ENCODE measurements at regions not wholly inside any gene's neighbourhood (a gene's known extent, or its start where the extent isn't known, plus 50 kb on each side); places are given as distances from the start of the nearest gene placed in this dataset.

- Mint-ChIP-seq H3K27ac (peak overlapping the region; percentile 65), H3K4me1 (no peaks in the 10 kb centered on the region), H3K4me3 (no peak overlapping the region), H3K9me3 (no peaks in the 10 kb centered on the region), H3K27me3 (ENCODE audit: insufficient read depth, low read depth) (no peaks in the 10 kb centered on the region), H3K36me3 (no peaks in the 10 kb centered on the region)
- no peaks in the 10 kb centered on the region for H3K27me3 ChIP-seq
- no peaks in the 10 kb centered on the region for H3K36me3 ChIP-seq
- no peak overlapping the region for H3K27ac ChIP-seq
- no peaks in the 10 kb centered on the region for H3F3A ChIP-seq (ENCODE audit: low read depth)
- DNase-seq (ENCODE audit: low spot score), result no peak
- H2AFZ ChIP-seq (replicated peaks), result no peak overlapping the region
- H3K9ac ChIP-seq, result no peak overlapping the region
- H3K79me2 ChIP-seq (ENCODE audit: low read depth), result no peaks in the 10 kb centered on the region
- no peak overlapping the region for H3K4me3 ChIP-seq
- no peaks in the 10 kb centered on the region for H3K9me3 ChIP-seq (ENCODE audit: low read depth)
- no peaks in the 10 kb centered on the region for H4K20me1 ChIP-seq (ENCODE audit: low read depth)
- no peak overlapping the region for H3K4me2 ChIP-seq
- no peak for TF ChIP-seq EZH2 (IDR thresholded peaks at IDR 0.05)
- no peak for TF ChIP-seq CTCF (IDR thresholded peaks at IDR 0.05)
- TF ChIP-seq EZH2phosphoT487 (IDR thresholded peaks at IDR 0.05), result no peak
- H3K4me1 ChIP-seq, result no peaks in the 10 kb centered on the region
Observed at GRCh38 chr3:194824100-194824499, 138.4 kb downstream of the FAM43A start.

GRCh38 chr3:194824701-194825111, 139.0 kb downstream of the FAM43A start:
- no peaks in the 10 kb centered on the region for H3F3A ChIP-seq (ENCODE audit: low read depth)
- no peak overlapping the region for H3K9ac ChIP-seq
- DNase-seq (ENCODE audit: low spot score), result no peak
- H2AFZ ChIP-seq (replicated peaks), result no peak overlapping the region
- H3K4me2 ChIP-seq, result no peak overlapping the region
- no peak overlapping the region for H3K4me3 Mint-ChIP-seq
- no peaks in the 10 kb centered on the region for H3K27me3 ChIP-seq
- H3K79me2 ChIP-seq (ENCODE audit: low read depth), result no peaks in the 10 kb centered on the region
- no peak overlapping the region for H3K27ac Mint-ChIP-seq
- peaks cover under 1% of the 10 kb centered on the region for H3K9me3 Mint-ChIP-seq
- no peaks in the 10 kb centered on the region for H3K4me1 ChIP-seq
- TF ChIP-seq CTCF (IDR thresholded peaks at IDR 0.05) (no peak), EZH2phosphoT487 (IDR thresholded peaks at IDR 0.05) (no peak), EZH2 (IDR thresholded peaks at IDR 0.05) (no peak)
- no peak overlapping the region for H3K4me3 ChIP-seq
- H3K36me3 Mint-ChIP-seq, result no peaks in the 10 kb centered on the region
- no peaks in the 10 kb centered on the region for H3K36me3 ChIP-seq
- H3K27me3 Mint-ChIP-seq (ENCODE audit: insufficient read depth, low read depth), result no peaks in the 10 kb centered on the region
- H3K4me1 Mint-ChIP-seq, result no peaks in the 10 kb centered on the region
- H4K20me1 ChIP-seq (ENCODE audit: low read depth), result no peaks in the 10 kb centered on the region
- H3K9me3 ChIP-seq (ENCODE audit: low read depth), result no peaks in the 10 kb centered on the region
- H3K27ac ChIP-seq, result no peak overlapping the region

- no peak overlapping the region for H3K27ac Mint-ChIP-seq
- H2AFZ ChIP-seq (replicated peaks), result no peak overlapping the region
- H3K27me3 ChIP-seq, result no peaks in the 10 kb centered on the region
- no peaks in the 10 kb centered on the region for H3K9me3 ChIP-seq (ENCODE audit: low read depth)
- peaks cover 4% of the 10 kb centered on the region for H3K9me3 Mint-ChIP-seq
- no peaks in the 10 kb centered on the region for H3K36me3 ChIP-seq
- no peaks in the 10 kb centered on the region for H4K20me1 ChIP-seq (ENCODE audit: low read depth)
- H3K4me2 ChIP-seq, result no peak overlapping the region
- no peak overlapping the region for H3K4me3 Mint-ChIP-seq
- no peak overlapping the region for H3K9ac ChIP-seq
- no peaks in the 10 kb centered on the region for H3K4me1 Mint-ChIP-seq
- H3K79me2 ChIP-seq (ENCODE audit: low read depth), result no peaks in the 10 kb centered on the region
- H3K36me3 Mint-ChIP-seq, result no peaks in the 10 kb centered on the region
- no peak for DNase-seq (ENCODE audit: low spot score)
- H3K4me3 ChIP-seq, result no peak overlapping the region
- H3K27me3 Mint-ChIP-seq (ENCODE audit: insufficient read depth, low read depth), result peaks cover 2% of the 10 kb centered on the region
- no peaks in the 10 kb centered on the region for H3K4me1 ChIP-seq
- no peak overlapping the region for H3K27ac ChIP-seq
- no peak for TF ChIP-seq EZH2 (IDR thresholded peaks at IDR 0.05)
- no peaks in the 10 kb centered on the region for H3F3A ChIP-seq (ENCODE audit: low read depth)
Observed at GRCh38 chr3:194826594-194826993, 140.9 kb downstream of the FAM43A start.

GRCh38 chr3:194827486-194827885, 141.8 kb downstream of the FAM43A start:
- H3K4me1 Mint-ChIP-seq, result peaks cover 2% of the 10 kb centered on the region
- H3K4me3 ChIP-seq, result no peak overlapping the region
- H3K9ac ChIP-seq, result no peak overlapping the region
- no peaks in the 10 kb centered on the region for H4K20me1 ChIP-seq (ENCODE audit: low read depth)
- H3K9me3 Mint-ChIP-seq, result peaks cover 4% of the 10 kb centered on the region
- no peaks in the 10 kb centered on the region for H3K36me3 Mint-ChIP-seq
- no peaks in the 10 kb centered on the region for H3K9me3 ChIP-seq (ENCODE audit: low read depth)
- no peak overlapping the region for H3K27ac ChIP-seq
- no peaks in the 10 kb centered on the region for H3K36me3 ChIP-seq
- no peaks in the 10 kb centered on the region for H3K27me3 ChIP-seq
- no peak overlapping the region for H3K4me2 ChIP-seq
- H3K4me1 ChIP-seq, result no peaks in the 10 kb centered on the region
- DNase-seq (ENCODE audit: low spot score), result no peak
- no peak overlapping the region for H3K4me3 Mint-ChIP-seq
- TF ChIP-seq EZH2 (IDR thresholded peaks at IDR 0.05) (no peak), CTCF (IDR thresholded peaks at IDR 0.05) (no peak), EZH2phosphoT487 (IDR thresholded peaks at IDR 0.05) (no peak)
- H3K27ac Mint-ChIP-seq, result no peak overlapping the region
- no peaks in the 10 kb centered on the region for H3K79me2 ChIP-seq (ENCODE audit: low read depth)
- H2AFZ ChIP-seq (replicated peaks), result no peak overlapping the region
- peaks cover 2% of the 10 kb centered on the region for H3K27me3 Mint-ChIP-seq (ENCODE audit: insufficient read depth, low read depth)
- H3F3A ChIP-seq (ENCODE audit: low read depth), result no peaks in the 10 kb centered on the region
